ENCODE measurements at regions not wholly inside any gene's neighbourhood (a gene's known extent, or its start where the extent isn't known, plus 50 kb on each side); places are given as distances from the start of the nearest gene placed in this dataset.

DNA sequence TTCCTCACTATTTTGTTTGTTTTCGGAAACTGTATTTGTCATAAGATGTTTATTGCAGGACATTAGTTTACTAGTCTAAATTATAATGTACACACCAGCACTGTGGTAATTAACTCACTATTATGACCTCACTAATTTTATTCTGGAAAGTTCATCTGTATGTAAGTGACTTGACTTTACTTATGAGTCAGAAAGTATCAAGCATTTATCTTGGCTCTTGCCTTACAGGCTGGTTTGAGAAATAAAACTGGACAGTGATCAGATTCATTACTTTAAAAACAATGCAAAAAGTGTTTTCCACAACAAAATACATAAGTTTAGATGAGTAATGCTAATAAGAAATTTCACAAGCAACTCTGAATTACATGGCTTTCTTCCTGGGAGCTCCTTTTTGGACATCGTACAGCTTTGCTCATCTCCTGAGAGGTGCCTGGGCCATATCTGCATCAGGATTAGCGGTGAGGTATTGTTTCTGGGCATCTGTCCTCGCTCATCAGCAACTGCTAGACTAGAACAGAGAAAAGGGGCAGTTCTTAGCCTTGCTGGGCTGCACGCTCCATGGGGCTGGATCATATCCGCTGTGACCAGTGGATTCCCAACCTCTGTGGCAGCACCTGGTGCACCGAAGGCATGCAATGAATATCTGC is 179.8 kb downstream of the SOD2 start:
- Mint-ChIP-seq H3K27ac (no peak overlapping the region), H3K9me3 (peaks cover 0 to 7% of the 10 kb centered on the region in 2 donors), H3K36me3 (peaks cover 0 to 4% of the 10 kb centered on the region in 2 donors)
- ATAC-seq, result no peak
- no peak for DNase-seq (ENCODE audit: low spot score in 2 of 2)

DNA sequence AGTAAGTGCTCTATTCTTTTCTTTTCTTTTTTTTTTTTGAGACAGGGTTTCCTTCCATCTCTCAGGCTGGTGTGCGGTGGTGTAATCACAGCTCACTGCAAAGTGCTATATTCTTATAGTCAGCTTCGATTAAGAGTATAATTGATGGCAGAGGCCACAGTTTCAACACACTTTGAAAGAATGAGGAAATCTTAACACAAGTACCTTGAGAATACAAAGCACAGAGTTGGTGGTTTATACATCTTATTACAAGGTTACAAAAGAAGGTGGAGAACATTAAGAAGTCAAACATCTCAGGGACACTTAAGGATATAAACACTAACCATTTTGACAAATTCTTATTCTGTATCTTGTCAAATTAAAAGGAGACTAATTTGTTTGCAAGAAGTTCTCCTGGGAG is 180.5 kb downstream of the SOD2 start:
- Mint-ChIP-seq H3K36me3 (no peaks in the 10 kb centered on the region), H3K27ac (no peak overlapping the region), H3K9me3 (peaks cover 0 to 1% of the 10 kb centered on the region in 2 donors)
- no peak for ATAC-seq
- no peak for DNase-seq (ENCODE audit: low spot score in 2 of 2)

DNA sequence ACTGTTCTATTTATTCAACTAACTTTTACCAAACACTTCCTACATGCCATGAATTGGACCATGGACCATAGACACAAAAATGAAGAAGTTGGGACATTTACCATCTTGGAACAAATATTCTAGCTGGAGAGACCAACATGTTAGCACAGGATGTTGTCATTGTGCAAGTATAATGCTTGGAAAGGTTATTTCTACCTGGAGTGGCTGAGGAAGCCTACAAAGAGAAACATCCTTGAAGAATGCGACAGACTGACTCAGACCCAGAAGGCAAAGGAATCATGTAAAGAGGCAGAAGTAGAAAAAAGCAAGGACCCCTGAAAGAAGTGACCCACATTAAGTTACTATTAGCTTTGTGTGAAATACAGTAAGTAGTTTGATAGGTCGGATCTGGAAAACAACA is 180.9 kb downstream of the SOD2 start:
- no peak overlapping the region for H3K27ac Mint-ChIP-seq
- no peaks in the 10 kb centered on the region for H3K9me3 Mint-ChIP-seq
- H3K36me3 Mint-ChIP-seq, result no peaks in the 10 kb centered on the region
- DNase-seq (ENCODE audit: low spot score in 2 of 2) (no peak), ATAC-seq (no peak)

DNA sequence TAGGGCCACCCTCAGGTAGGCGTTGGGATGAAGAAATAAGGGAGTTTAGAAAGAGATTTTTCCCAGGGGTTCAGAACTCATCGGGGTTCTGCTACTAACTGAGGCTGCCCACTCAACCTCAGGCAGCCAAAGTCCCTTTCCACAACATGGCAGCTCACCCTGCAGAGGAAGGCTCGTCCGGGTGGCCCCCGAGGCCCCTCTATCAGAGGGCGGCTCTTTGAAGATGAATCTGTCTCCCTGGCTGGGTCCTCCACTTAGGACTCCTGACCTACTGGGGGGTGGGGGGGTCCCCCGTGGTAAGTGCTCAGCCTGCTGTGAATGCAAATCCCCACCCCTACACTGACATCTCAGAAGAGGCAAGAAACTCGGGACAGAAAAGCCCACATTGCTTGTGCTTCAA is 182.9 kb downstream of the SOD2 start:
- H3K27ac Mint-ChIP-seq, result no peak overlapping the region
- ATAC-seq (no peak), DNase-seq (ENCODE audit: low spot score in 2 of 2) (no peak)
- no peaks in the 10 kb centered on the region for H3K9me3 Mint-ChIP-seq
- no peaks in the 10 kb centered on the region for H3K36me3 Mint-ChIP-seq

DNA sequence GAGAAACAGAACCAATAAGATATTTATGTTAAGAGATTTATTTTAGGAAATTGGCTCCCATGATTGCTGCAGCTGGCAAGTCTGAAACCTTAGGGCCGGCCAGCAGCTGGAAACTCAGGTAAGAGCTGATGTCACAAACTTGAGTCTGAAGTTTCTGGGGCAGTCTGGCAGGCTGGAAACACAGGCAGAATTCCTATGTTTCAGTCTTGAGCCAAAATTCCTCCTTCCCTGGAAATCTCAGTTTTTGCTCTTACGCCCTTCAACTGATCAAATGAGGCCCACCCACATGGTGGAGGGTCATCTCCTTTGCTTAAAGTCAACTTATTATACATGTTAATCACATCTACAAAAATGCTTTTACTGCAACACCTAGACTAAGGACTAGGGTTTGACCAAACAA is 184.1 kb downstream of the SOD2 start:
- no peak overlapping the region for H3K27ac Mint-ChIP-seq
- no peaks in the 10 kb centered on the region for H3K9me3 Mint-ChIP-seq
- no peak for ATAC-seq
- H3K36me3 Mint-ChIP-seq, result no peaks in the 10 kb centered on the region
- no peak for DNase-seq (ENCODE audit: low spot score in 2 of 2)

DNA sequence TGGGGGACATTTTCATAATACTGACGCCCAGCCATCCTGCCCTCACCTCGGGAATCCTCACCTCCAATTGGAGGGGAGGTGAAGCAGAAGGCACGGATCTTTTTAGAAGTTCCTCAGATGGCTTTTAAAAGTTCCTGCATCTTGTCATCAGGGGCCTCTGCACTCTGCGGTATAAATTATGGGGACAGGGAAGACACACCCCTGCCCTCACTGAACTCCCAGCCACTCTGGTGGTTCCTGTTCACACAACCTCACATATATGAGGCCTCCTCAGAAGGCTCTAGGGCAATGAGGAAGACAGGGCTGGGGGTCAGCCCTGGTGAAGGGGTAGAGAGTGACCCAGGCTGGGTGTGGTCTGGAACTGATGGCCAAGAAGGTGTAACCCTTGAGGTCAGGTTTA is 187.0 kb downstream of the SOD2 start:
- no peak for DNase-seq (ENCODE audit: low spot score in 2 of 2)
- no peak for ATAC-seq
- Mint-ChIP-seq H3K27ac (no peak overlapping the region), H3K9me3 (no peaks in the 10 kb centered on the region), H3K36me3 (no peaks in the 10 kb centered on the region)

DNA sequence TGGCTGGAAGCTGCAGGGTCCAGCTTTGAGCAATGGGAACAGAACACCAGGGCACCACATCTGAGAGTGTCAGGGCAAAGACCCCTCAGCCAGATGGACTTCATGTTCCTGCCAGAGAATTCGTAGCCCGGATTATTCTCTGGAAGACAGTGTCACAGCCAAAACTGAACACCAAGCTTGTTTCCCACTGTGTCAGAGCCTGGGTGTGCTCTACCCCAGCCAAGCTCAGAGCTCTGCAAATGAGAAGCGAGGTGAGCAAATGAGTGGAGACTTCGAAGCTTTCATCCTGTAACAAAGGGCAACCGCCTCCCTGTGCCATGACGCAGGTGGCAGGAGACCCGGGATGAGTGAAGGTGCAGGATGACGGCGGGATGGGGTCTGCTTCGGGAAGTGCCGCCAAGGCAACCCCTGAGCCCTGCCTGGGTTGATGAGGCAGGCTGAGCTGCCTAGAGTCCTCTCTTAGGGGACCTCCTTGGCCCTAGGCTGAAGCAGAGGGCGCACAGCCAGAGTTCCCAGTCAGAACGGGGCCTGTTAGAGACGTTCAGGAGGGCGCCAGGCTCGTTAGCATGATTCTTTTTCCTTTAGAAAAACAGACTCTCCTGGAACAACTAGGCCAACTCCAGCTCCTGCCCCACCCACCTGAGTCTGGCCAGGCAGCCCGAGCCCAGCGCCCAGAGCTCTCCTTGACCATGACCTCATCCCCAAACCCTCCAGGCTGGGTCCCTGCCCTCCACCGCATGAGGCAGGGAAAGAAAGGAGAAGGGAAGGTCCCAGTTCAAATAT is 187.7 kb downstream of the SOD2 start:
- DNase-seq (ENCODE audit: low spot score in 2 of 2) (no peak), ATAC-seq (no peak)
- H3K27ac Mint-ChIP-seq, result no peak overlapping the region
- no peaks in the 10 kb centered on the region for H3K36me3 Mint-ChIP-seq
- no peaks in the 10 kb centered on the region for H3K9me3 Mint-ChIP-seq

DNA sequence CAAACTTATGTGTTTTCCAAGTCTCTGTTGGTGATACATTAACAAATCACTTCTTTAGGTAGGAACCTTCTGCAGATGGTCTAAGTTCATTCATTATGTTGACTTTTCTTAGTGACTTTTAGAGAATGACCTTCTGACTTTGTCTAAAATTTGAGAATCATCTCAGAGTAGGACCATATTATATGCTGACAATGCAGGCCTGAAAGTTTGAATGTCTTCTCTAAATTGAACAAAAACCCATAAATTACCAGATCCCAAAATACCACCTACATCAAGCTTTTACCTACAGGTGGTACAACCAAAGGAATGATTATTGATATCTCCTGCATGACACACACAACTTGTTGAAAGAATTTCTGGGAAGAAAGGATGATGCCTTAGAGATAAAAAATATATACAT is 191.5 kb downstream of the SOD2 start:
- Mint-ChIP-seq H3K9me3 (peaks cover 0 to 12% of the 10 kb centered on the region in 2 donors), H3K27ac (no peak overlapping the region), H3K36me3 (no peaks in the 10 kb centered on the region)
- DNase-seq (ENCODE audit: low spot score in 2 of 2) (no peak), ATAC-seq (no peak)

DNA sequence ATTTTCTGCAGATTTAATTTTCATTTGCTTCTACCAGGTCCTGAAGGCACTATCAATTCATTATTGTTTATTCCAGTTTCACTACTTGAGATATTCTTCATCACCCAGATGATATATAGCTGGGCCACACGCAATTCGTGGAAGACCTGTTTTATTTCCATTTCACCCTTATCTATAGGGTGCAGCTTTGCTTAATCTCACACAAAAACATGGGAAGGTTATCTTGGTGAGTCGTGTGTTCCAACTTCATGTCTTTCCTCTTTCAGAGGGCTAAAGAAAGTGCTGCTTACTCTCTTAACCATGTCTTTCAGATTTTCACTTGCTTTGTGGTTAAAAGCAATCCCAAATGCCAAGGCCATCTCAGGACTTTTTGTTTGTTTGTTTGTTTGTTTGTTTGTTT is 194.0 kb downstream of the SOD2 start:
- H3K36me3 Mint-ChIP-seq, result no peaks in the 10 kb centered on the region
- peaks cover 0 to 12% of the 10 kb centered on the region in 2 donors for H3K9me3 Mint-ChIP-seq
- H3K27ac Mint-ChIP-seq, result no peak overlapping the region
- ATAC-seq, result no peak
- no peak for DNase-seq (ENCODE audit: low spot score in 2 of 2)

DNA sequence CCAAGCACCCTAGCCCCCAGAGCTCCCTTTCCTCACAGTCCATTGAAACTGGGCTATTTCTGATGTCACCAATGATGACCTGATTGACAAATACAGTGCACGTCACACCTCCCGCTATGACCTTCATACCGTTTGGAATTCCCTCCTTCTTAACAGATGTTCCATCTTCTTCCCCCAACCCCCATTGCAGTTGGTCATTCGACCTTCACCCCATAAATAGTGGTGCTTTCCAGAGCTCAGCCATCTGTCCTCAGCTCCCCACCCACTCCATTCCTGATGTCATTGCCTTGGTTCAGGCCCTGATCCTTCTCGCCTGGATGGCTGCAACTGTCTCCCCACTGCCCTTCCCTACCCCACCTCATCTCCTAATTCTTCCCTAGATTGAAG is 198.5 kb downstream of the SOD2 start:
- DNase-seq (ENCODE audit: low spot score in 2 of 2) (no peak), ATAC-seq (no peak)
- H3K27ac Mint-ChIP-seq, result no peak overlapping the region
- no peaks in the 10 kb centered on the region for H3K36me3 Mint-ChIP-seq
- H3K9me3 Mint-ChIP-seq, result peaks cover 0 to 12% of the 10 kb centered on the region in 2 donors

DNA sequence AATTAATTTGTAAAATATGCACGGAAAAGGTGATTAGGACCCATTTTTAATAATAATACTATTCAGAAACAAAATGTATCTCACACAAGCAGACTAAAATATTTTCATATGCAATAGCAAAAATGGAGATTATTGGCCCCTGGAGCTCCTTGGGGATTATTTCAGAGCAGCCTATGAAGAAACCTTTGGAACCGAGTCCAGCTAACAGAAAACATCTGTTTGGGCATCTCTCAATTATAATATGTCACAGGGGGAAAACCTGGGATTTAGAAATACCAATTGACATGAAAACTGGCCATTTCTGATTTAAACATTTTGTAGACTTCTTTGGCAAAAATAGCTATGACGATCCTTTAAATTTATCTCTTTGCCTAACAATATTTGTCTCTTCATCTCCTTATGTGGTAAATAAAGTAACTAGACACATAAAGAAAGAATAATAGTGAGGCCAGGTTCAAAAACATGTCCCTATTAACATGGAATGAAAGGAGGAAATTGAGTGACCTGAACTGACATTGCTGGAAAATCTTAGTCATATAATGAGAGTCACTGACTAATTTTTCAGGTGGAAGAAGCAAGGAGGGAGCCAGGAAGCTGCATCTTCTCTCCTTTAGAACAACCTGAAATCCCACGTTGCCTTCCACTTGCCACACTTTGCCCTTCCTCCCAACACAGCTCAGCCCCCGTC is 199.0 kb downstream of the SOD2 start:
- H3K36me3 Mint-ChIP-seq, result no peaks in the 10 kb centered on the region
- H3K27ac Mint-ChIP-seq, result no peak overlapping the region
- DNase-seq (ENCODE audit: low spot score in 2 of 2) (no peak), ATAC-seq (no peak)
- H3K9me3 Mint-ChIP-seq, result peaks cover 0 to 12% of the 10 kb centered on the region in 2 donors

DNA sequence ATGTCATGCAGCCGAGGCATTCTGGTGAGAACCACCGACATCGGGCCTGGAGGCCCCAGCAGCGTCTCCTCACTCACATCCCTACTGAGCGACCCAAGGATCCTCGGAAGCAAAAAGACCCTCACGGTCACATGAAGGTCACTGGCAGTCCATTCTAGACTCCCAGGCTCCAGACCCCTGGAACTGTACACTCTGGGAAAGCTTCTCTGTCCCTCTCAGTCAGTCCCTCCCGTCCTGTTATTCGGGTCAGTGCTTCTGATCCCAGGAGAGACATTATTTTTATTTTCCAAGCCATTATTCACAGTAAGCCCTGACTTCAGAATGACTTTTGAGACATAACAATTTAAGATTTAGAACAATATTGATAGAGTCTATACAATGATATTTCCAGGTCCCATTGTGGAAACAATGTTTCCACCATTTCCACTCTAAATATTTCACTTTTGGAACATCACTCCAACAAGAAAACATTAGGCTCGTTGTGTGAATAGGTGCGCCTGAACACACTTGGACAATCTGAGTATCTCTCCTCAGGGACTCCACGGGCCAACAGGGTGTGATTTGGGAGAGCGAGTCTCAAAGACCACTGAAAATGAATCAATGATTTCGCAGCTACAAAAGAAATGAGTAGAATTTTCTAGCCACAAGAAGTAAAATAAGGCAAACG is 199.7 kb downstream of the SOD2 start:
- DNase-seq (ENCODE audit: low spot score in 2 of 2), result no peak
- peaks cover 0 to 7% of the 10 kb centered on the region in 2 donors for H3K9me3 Mint-ChIP-seq
- H3K36me3 Mint-ChIP-seq, result no peaks in the 10 kb centered on the region
- no peak overlapping the region for H3K27ac Mint-ChIP-seq
- no peak for ATAC-seq

DNA sequence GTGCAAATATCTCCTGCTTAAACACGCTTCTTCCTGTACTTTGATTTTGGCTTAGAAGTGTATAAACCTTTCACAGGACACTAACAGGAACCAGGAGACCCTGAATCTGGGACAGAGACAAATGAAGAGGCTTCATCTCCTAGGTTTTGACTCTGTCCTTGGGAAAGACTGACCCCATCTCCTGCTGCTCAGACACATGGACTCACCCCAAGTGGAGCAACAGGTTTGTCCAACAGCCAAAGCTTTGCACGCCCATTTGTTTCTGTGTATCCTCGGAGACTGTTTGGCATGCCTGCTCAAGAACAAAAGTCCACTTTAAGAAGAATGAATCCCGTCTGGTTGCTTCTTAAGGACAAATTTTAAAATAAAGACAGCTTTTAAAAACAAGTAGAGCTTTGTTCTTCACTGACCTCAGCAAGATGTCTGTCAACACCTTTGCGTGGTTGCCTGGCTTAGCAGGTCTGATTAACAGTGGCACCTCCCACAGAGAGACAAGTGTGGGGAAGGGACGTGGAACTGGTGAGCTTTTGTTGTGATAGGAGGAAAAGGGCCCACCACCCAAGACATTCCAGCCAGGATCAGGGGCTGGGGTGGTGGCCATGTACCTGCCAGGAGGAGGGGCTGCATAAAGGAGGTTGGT is 202.6 kb downstream of the SOD2 start:
- H3K27ac Mint-ChIP-seq, result no peak overlapping the region
- no peaks in the 10 kb centered on the region for H3K9me3 Mint-ChIP-seq
- no peaks in the 10 kb centered on the region for H3K36me3 Mint-ChIP-seq
- DNase-seq (ENCODE audit: low spot score in 2 of 2) (no peak), ATAC-seq (no peak)

DNA sequence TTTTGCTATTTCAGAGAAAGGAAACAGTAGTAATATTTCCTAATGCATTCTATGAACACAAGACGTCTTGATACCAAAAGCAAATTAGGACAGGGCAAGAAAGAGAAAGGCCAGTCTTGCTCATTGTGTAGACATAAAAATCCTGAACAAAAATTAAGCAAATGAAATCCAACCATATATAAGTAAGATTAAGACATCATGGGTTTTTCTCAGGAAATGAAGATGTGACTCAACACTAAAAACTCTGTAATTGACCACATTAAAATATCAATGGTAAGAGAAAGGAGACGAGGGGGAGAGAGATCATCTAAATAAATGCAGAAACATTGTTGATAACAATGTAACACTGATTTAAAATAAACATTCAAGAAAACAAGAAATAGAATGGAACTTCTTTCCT is 205.4 kb downstream of the SOD2 start:
- Mint-ChIP-seq H3K27ac (no peak overlapping the region), H3K36me3 (no peaks in the 10 kb centered on the region), H3K9me3 (no peaks in the 10 kb centered on the region)
- DNase-seq (ENCODE audit: low spot score in 2 of 2) (no peak), ATAC-seq (no peak)

DNA sequence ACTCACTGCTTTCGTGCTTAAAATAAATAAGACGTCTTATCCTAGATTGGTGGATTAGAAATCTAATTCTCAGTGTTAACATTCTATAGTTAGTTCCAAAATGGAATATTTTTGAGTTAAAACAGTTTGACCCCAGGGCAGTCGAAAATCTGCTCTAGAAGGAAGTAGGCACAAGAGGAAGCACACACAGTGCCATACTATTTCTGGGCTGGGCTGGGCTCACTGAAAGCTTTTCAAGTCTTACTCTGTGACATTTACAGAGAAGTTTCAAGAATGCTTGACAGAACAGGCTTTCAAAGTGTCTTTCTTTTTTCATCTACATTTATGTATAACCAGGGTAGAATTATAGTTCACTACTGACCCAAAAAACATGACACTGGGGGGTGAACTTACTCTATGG is 209.8 kb downstream of the SOD2 start:
- H3K36me3 Mint-ChIP-seq, result no peaks in the 10 kb centered on the region
- no peak overlapping the region for H3K27ac Mint-ChIP-seq
- no peaks in the 10 kb centered on the region for H3K9me3 Mint-ChIP-seq
- ATAC-seq (no peak), DNase-seq (ENCODE audit: low spot score in 2 of 2) (no peak)

DNA sequence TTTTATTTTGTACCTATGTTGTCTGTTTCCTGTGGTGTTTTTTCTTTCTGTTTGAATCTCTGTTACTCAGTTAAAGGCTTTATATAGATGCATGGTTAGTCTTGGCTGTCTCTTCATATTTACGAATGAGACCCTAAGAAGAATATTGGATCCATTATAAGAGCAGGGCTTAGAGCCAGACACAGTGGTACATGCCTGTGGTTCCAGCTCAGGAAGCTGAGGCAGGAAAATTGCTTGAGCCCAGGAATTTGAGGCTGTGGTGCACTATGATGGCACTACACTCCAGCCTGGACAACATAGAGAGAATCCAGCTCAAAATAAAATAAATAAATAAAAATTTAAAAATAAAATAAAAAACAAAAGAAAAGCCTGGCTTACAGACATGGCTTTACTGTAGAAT is 211.1 kb downstream of the SOD2 start:
- ATAC-seq (no peak), DNase-seq (ENCODE audit: low spot score in 2 of 2) (no peak)
- no peak overlapping the region for H3K27ac Mint-ChIP-seq
- no peaks in the 10 kb centered on the region for H3K36me3 Mint-ChIP-seq
- H3K9me3 Mint-ChIP-seq, result no peaks in the 10 kb centered on the region

DNA sequence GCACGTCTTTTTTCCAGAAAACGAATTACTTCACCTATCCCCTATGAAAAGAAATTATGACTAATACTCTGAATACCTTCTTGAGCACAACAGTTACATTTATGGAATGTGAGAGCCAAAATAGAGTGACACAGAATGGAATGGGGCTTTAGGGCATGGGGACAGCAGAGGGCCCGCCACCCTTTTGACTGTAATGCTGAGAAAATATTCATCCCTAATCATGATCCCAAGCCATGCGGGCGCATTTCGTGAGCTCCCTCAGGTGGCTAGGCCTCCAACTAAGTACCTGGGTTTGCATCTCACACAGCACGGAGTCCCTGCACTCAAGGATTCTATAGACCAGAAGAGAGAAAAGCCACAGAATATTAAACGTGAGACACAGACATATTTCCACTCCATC is 212.6 kb downstream of the SOD2 start:
- ATAC-seq (no peak), DNase-seq (ENCODE audit: low spot score in 2 of 2) (no peak)
- no peaks in the 10 kb centered on the region for H3K36me3 Mint-ChIP-seq
- H3K27ac Mint-ChIP-seq, result no peak overlapping the region
- H3K9me3 Mint-ChIP-seq, result no peaks in the 10 kb centered on the region
